Ishikawa (cell line): ENCODE measurements at regions not wholly inside any gene's neighbourhood (a gene's known extent, or its start where the extent isn't known, plus 50 kb on each side); places are given as distances from the start of the nearest gene placed in this dataset.

Source experiments
- CEBPB ChIP-seq: IDR thresholded peaks from 2 replicates; pipeline ENCODE4 v1.6.1; 2012
- CREB1 ChIP-seq: IDR thresholded peaks from 2 replicates; pipeline ENCODE4 v1.6.1; 2012; ENCODE audit warnings: low read depth
- EGR1 ChIP-seq: IDR thresholded peaks from 2 replicates; pipeline ENCODE4 v1.6.1; 2012
- EP300 ChIP-seq: IDR thresholded peaks from 2 replicates; pipeline ENCODE4 v1.6.1; 2012; ENCODE audit warnings: borderline replicate concordance
- FOXM1 ChIP-seq: IDR thresholded peaks from 2 replicates; pipeline ENCODE4 v1.6.1; 2012; ENCODE audit warnings: low read depth, borderline replicate concordance
- MAX ChIP-seq: IDR thresholded peaks from 2 replicates; pipeline ENCODE4 v1.6.1; 2012
- NFIC ChIP-seq: IDR thresholded peaks from 2 replicates; pipeline ENCODE4 v1.6.1; 2012
- RAD21 ChIP-seq: IDR thresholded peaks from 2 replicates; pipeline ENCODE4 v1.6.1; 2012; ENCODE audit warnings: low read depth
- REST ChIP-seq: IDR thresholded peaks from 2 replicates; pipeline ENCODE4 v1.6.1; 2012; ENCODE audit warnings: low read depth, mild to moderate bottlenecking
- TAF1 ChIP-seq: IDR thresholded peaks from 2 replicates; pipeline ENCODE4 v1.6.1; 2012; ENCODE audit warnings: low read depth, mild to moderate bottlenecking
- TCF12 ChIP-seq: IDR thresholded peaks from 2 replicates; pipeline ENCODE4 v1.6.1; 2012; ENCODE audit warnings: low read depth
- TEAD4 ChIP-seq: IDR thresholded peaks from 2 replicates; pipeline ENCODE4 v1.6.1; 2012
- YY1 ChIP-seq: IDR thresholded peaks from 2 replicates; pipeline ENCODE4 v1.6.1; 2012; ENCODE audit warnings: low read depth
- ZBTB7A ChIP-seq: IDR thresholded peaks from 2 replicates; pipeline ENCODE4 v1.6.1; 2012; ENCODE audit warnings: low read depth
- TF ChIP-seq, protein P1 (sequence below): IDR thresholded peaks from 2 replicates; pipeline ENCODE4 v1.6.1; 2012

GRCh38 chr2:77608510-77608909, 86.3 kb upstream of the LRRTM4 start:
- no peak for TF ChIP-seq CREB1
- TF ChIP-seq REST: no peak
- TF ChIP-seq EP300: no peak
- TF ChIP-seq TEAD4: no peak
- TF ChIP-seq YY1: no peak
- no peak for TF ChIP-seq FOXM1
- no peak for TF ChIP-seq EGR1
- no peak for TF ChIP-seq ZBTB7A
- TF ChIP-seq, protein P1, sequence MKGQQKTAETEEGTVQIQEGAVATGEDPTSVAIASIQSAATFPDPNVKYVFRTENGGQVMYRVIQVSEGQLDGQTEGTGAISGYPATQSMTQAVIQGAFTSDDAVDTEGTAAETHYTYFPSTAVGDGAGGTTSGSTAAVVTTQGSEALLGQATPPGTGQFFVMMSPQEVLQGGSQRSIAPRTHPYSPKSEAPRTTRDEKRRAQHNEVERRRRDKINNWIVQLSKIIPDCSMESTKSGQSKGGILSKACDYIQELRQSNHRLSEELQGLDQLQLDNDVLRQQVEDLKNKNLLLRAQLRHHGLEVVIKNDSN: no peak
- no peak for TF ChIP-seq TCF12
- no peak for TF ChIP-seq RAD21
- TF ChIP-seq TAF1: no peak
- TF ChIP-seq MAX: no peak
- TF ChIP-seq CEBPB: no peak
- no peak for TF ChIP-seq NFIC

DNA sequence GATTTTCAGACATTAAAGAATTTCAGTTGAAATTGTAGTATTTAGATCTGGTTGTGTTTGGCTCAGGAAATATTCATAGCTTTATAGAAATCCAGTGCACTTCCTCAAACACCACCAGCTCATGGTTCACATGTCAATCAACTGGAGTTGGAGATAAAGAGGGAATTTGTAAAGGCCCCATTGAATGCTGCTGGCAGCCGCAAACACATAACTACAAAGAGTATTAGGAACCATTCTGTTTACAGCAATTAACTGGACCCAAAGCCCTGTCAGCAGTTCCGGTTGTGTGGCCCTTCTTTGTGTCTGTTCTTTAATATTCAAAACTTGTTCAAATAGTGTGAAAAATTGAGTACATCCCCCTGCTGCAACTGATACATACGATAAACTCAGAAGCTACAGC, 107.4 kb upstream of the LRRTM4 start:
- no peak for TF ChIP-seq YY1

DNA sequence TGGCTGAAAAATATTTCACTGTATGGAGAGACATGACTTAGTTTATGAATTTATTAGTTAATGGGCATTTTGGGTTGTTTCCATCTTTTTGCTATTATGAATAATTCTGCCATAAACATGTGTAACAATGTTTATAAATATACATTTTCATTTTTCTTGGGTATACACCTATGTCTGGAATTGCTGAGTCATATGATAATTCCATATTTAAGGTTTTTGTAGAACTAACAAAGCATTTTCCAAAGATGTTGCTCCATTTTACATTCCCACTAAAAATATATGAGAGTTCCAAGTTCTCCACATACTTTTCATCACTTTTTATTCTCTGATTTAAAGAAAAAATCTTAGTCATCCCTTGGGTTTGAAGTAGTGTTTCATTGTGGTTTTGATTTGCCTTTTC, 108.8 kb upstream of the LRRTM4 start:
- TF ChIP-seq ZBTB7A: no peak
- no peak for TF ChIP-seq REST
- no peak for TF ChIP-seq CEBPB
- no peak for TF ChIP-seq RAD21
- no peak for TF ChIP-seq TCF12
- TF ChIP-seq EGR1: no peak
- no peak for TF ChIP-seq MAX
- TF ChIP-seq CREB1: no peak
- TF ChIP-seq TEAD4: no peak
- no peak for TF ChIP-seq YY1
- no peak for TF ChIP-seq TAF1
- TF ChIP-seq EP300: no peak

- no peak for TF ChIP-seq TAF1
- no peak for TF ChIP-seq TCF12
- TF ChIP-seq FOXM1: no peak
- TF ChIP-seq TEAD4: no peak
- TF ChIP-seq REST: no peak
- TF ChIP-seq RAD21: no peak
- TF ChIP-seq MAX: no peak
- TF ChIP-seq ZBTB7A: no peak
- TF ChIP-seq, protein P1: no peak
- no peak for TF ChIP-seq YY1
- TF ChIP-seq CREB1: no peak
- no peak for TF ChIP-seq NFIC
- no peak for TF ChIP-seq CEBPB
- TF ChIP-seq EGR1: no peak
- no peak for TF ChIP-seq EP300
Measured at GRCh38 chr2:77633601-77634000, 111.4 kb upstream of the LRRTM4 start.

GRCh38 chr2:77640924-77641323, 118.7 kb upstream of the LRRTM4 start:
- TF ChIP-seq RAD21 (no peak), YY1 (no peak), EGR1 (no peak), FOXM1 (no peak), TCF12 (no peak), CEBPB (no peak), NFIC (no peak), TAF1 (no peak), REST (no peak), EP300 (no peak), TEAD4 (no peak), MAX (no peak), ZBTB7A (no peak)
- TF ChIP-seq, protein P1: no peak
